ENCODE measurements at regions not wholly inside any gene's neighbourhood (a gene's known extent, or its start where the extent isn't known, plus 50 kb on each side); places are given as distances from the start of the nearest gene placed in this dataset.

DNA sequence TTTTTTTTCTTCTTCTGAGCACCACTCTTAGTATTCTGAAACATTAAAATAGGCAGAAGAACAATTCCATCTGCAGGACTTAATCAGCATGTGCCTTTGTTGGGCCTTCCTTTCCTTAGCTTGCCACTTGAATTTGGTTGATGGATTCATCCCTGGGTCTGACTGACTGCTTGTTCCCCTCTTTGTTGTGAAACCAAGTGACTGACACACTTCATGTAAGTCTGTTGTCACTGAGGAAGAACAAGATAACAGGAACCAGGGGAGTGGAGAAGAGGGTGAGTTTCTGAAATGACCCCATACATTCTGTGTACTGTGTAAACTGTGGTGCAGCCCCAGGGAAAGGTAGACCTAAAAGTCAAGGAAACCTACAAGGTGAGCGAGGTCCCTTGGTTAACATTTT is 188.7 kb upstream of the TBC1D5 start:
- Histone ChIP-seq H3K14ac (ENCODE audit: insufficient read length) (no peak overlapping the region), H3K18ac (ENCODE audit: extremely low read depth, low read length) (no peak overlapping the region), H3K27me3 (replicated peaks in 1 of 4; ENCODE audit: control insufficient read depth in 3 of 4, extremely low read depth in 1 of 4, insufficient read depth in 3 of 4, low read length in 3 of 4) (no peaks in the 10 kb centered on the region), H4K5ac (ENCODE audit: insufficient read length, low read depth, low read length) (no peak overlapping the region), H2BK5ac (ENCODE audit: low read depth, low read length) (no peak overlapping the region), H3K4ac (replicated peaks; ENCODE audit: insufficient read length, low read depth, low read length) (no peak overlapping the region), H4K91ac (replicated peaks; ENCODE audit: insufficient read length, low read length) (no peak overlapping the region), H3K4me1 (replicated peaks in 1 of 4; ENCODE audit: control insufficient read depth in 3 of 4, insufficient read depth in 4 of 4, low read length in 3 of 4) (no peaks in the 10 kb centered on the region), H3K4me3 (ENCODE audit: extremely low read depth in 1 of 4, insufficient read depth in 2 of 4, low read depth in 3 of 4, low read length in 4 of 4) (no peak overlapping the region), H3K36me3 (ENCODE audit: control insufficient read depth in 2 of 4, insufficient read depth in 4 of 4, low read length in 3 of 4) (no peaks in the 10 kb centered on the region; a peak in 1 of 8 replicates), H3K56ac (replicated peaks; ENCODE audit: insufficient read length, low read depth, low read length) (no peak overlapping the region), H3K23me2 (ENCODE audit: low read depth, low read length) (no peaks in the 10 kb centered on the region; the same call in 1 of the 2 replicates), H3K79me2 (ENCODE audit: control insufficient read depth in 1 of 2, insufficient read depth in 2 of 2, low read length in 2 of 2) (no peaks in the 10 kb centered on the region), H3K9ac (replicated peaks in 1 of 4; ENCODE audit: extremely low read depth in 1 of 4, low read depth in 3 of 4, low read length in 3 of 4) (no peak overlapping the region), H2BK20ac (ENCODE audit: low read length) (no peak overlapping the region), H2BK120ac (replicated peaks; ENCODE audit: low read depth, low read length) (no peak overlapping the region), H3K27ac (ENCODE audit: low read depth, low read length) (no peak overlapping the region), H2AFZ (ENCODE audit: low read length) (no peak overlapping the region), H3K4me2 (ENCODE audit: insufficient read depth in 1 of 2, low read depth in 2 of 2, low read length in 2 of 2) (no peak overlapping the region), H2AK5ac (ENCODE audit: low read depth, low read length) (no peak overlapping the region), H3K9me3 (ENCODE audit: insufficient read depth in 2 of 2, low read depth in 1 of 2, low read length in 1 of 2) (0 out of 4 replicates have a peak, but pooled peaks cover 0 to 2% of the 10 kb centered on the region in 2 experiments), H2BK15ac (ENCODE audit: low read length) (no peak overlapping the region), H3K79me1 (ENCODE audit: low read depth, low read length) (no peaks in the 10 kb centered on the region; the same call in 1 of the 2 replicates), H2BK12ac (ENCODE audit: low read depth, low read length) (no peak overlapping the region), H4K20me1 (replicated peaks in 1 of 2; ENCODE audit: control insufficient read depth in 1 of 2, insufficient read depth in 2 of 2, low read length in 2 of 2) (no peaks in the 10 kb centered on the region), H3K23ac (ENCODE audit: insufficient read length) (no peak overlapping the region), H4K8ac (ENCODE audit: extremely low read depth, insufficient read depth, low read length) (no peak overlapping the region)
- ChIA-PET POLR2A (ENCODE audit: partially characterized antibody) (no interaction called here), CTCF (ENCODE audit: partially characterized antibody) (interaction anchor here (0.5 to 1.4 kb wide), 2 partner anchors 8 to 364 kb away, joined by 3 read pairs; no protein-coding TSS in a partner anchor)
- no peak for FAIRE-seq
- DNase-seq (ENCODE audit: low read depth in 1 of 2, low spot score in 2 of 2), result no peak
- 100% methylated on average over 1 of the region's 1 CpG; no CpG with 5 or more reads in 1 of the 2 experiments for WGBS, 2 experiments (ENCODE audit: extremely low coverage in 1 of 2, insufficient coverage in 1 of 2, insufficient read length in 1 of 2, insufficient replicate concordance in 2 of 2, low coverage in 1 of 2, low lambda C conversion rate in 2 of 2, missing lambda C conversion rate in 1 of 2)

Measured in H1 (cell line).